ENCODE measurements at regions not wholly inside any gene's neighbourhood (a gene's known extent, or its start where the extent isn't known, plus 50 kb on each side); places are given as distances from the start of the nearest gene placed in this dataset.

- TF ChIP-seq, protein P1, sequence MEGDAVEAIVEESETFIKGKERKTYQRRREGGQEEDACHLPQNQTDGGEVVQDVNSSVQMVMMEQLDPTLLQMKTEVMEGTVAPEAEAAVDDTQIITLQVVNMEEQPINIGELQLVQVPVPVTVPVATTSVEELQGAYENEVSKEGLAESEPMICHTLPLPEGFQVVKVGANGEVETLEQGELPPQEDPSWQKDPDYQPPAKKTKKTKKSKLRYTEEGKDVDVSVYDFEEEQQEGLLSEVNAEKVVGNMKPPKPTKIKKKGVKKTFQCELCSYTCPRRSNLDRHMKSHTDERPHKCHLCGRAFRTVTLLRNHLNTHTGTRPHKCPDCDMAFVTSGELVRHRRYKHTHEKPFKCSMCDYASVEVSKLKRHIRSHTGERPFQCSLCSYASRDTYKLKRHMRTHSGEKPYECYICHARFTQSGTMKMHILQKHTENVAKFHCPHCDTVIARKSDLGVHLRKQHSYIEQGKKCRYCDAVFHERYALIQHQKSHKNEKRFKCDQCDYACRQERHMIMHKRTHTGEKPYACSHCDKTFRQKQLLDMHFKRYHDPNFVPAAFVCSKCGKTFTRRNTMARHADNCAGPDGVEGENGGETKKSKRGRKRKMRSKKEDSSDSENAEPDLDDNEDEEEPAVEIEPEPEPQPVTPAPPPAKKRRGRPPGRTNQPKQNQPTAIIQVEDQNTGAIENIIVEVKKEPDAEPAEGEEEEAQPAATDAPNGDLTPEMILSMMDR (conservative IDR thresholded peaks at IDR 0.05; ENCODE audit: low read length), result no peak
- no peak for TF ChIP-seq EZH2phosphoT487 (IDR thresholded peaks at IDR 0.05; ENCODE audit: borderline replicate concordance)
- H3K9me2 ChIP-seq (replicated peaks; ENCODE audit: low read depth, low read length), result no peaks in the 10 kb centered on the region
- H3K4me1 ChIP-seq (ENCODE audit: insufficient read depth, low read length, poor library complexity, severe bottlenecking), result peaks cover 5% of the 10 kb centered on the region
- no peaks in the 10 kb centered on the region for H4K20me1 ChIP-seq (ENCODE audit: insufficient read depth, low read length, poor library complexity, severe bottlenecking)
- H3F3A ChIP-seq (ENCODE audit: low read depth), result no peaks in the 10 kb centered on the region
- peaks cover 6% of the 10 kb centered on the region; the same call in 1 of the 2 replicates for H3K9me3 ChIP-seq (ENCODE audit: insufficient read depth, low read depth, low read length)
- no peaks in the 10 kb centered on the region for H3K27me3 ChIP-seq (ENCODE audit: insufficient read depth, low read length, poor library complexity, severe bottlenecking)
- H3K9ac ChIP-seq (ENCODE audit: low read depth, low read length, poor library complexity, severe bottlenecking), result no peak overlapping the region
- no peaks in the 10 kb centered on the region for H3K36me3 ChIP-seq (ENCODE audit: insufficient read depth, low read length)
- no peak overlapping the region for H3K4me3 ChIP-seq (ENCODE audit: low read length, poor library complexity, severe bottlenecking)
- no peak overlapping the region for H2AFZ ChIP-seq (ENCODE audit: low read length)
- H3K4me2 ChIP-seq (ENCODE audit: low read depth, low read length, poor library complexity, severe bottlenecking), result no peak overlapping the region
- H3K79me2 ChIP-seq (ENCODE audit: insufficient read depth, low read length), result no peaks in the 10 kb centered on the region
These were observed 357.4 kb downstream of the RND3 start for GRCh38 chr2:150129921-150130575.

GRCh38 chr2:150127995-150128394, 359.5 kb downstream of the RND3 start:
- Histone ChIP-seq H3F3A (ENCODE audit: low read depth) (no peaks in the 10 kb centered on the region), H3K79me2 (ENCODE audit: insufficient read depth, low read length) (no peaks in the 10 kb centered on the region), H3K9me2 (replicated peaks; ENCODE audit: low read depth, low read length) (no peaks in the 10 kb centered on the region), H3K9ac (ENCODE audit: low read depth, low read length, poor library complexity, severe bottlenecking) (no peak overlapping the region), H3K4me3 (ENCODE audit: low read length, poor library complexity, severe bottlenecking) (no peak overlapping the region), H4K20me1 (ENCODE audit: insufficient read depth, low read length, poor library complexity, severe bottlenecking) (no peaks in the 10 kb centered on the region), H3K4me2 (ENCODE audit: low read depth, low read length, poor library complexity, severe bottlenecking) (no peak overlapping the region), H3K4me1 (ENCODE audit: insufficient read depth, low read length, poor library complexity, severe bottlenecking) (peaks cover 5% of the 10 kb centered on the region), H2AFZ (ENCODE audit: low read length) (no peak overlapping the region), H3K36me3 (ENCODE audit: insufficient read depth, low read length) (no peaks in the 10 kb centered on the region), H3K9me3 (ENCODE audit: insufficient read depth, low read depth, low read length) (peaks cover 6% of the 10 kb centered on the region; the same call in 1 of the 2 replicates), H3K27me3 (ENCODE audit: insufficient read depth, low read length, poor library complexity, severe bottlenecking) (no peaks in the 10 kb centered on the region)
- TF ChIP-seq, protein P1 (conservative IDR thresholded peaks at IDR 0.05; ENCODE audit: low read length), result no peak
- no peak for TF ChIP-seq EZH2phosphoT487 (IDR thresholded peaks at IDR 0.05; ENCODE audit: borderline replicate concordance)

DNA sequence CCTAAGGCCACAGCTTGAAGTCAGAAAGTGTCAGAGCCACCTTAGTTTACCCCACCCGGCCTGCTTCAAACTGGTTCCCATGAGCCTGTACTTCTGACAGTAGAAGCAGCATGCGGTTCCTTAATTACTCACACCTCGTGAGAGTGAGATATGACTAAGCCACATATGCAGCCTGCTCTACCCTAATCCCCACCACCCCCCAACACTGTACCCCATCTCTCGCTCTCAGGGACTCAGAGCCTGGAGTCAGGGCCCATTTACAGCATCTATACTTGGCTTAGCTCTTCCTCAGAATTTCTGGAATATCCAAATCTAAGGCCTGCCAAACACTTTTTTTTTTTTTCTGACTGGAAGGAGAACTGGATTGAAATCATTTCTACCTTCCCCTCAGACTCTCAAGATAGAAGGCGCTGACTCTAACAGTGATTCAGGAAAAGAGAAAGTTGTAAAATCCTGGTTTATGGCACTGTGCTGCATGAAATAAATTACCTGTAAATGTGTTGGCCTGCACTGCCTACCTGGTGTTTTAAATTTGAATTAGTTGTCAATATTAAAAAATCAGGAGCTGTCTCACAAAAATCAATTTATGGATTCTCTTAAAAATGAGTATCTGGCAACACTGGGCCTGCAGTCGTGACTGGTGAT, 360.0 kb downstream of the RND3 start:
- H2AFZ ChIP-seq (ENCODE audit: low read length), result no peak overlapping the region
- H3K9ac ChIP-seq (ENCODE audit: low read depth, low read length, poor library complexity, severe bottlenecking), result no peak overlapping the region
- no peak overlapping the region for H3K4me2 ChIP-seq (ENCODE audit: low read depth, low read length, poor library complexity, severe bottlenecking)
- H4K20me1 ChIP-seq (ENCODE audit: insufficient read depth, low read length, poor library complexity, severe bottlenecking), result no peaks in the 10 kb centered on the region
- no peak overlapping the region for H3K4me3 ChIP-seq (ENCODE audit: low read length, poor library complexity, severe bottlenecking)
- H3K9me3 ChIP-seq (ENCODE audit: insufficient read depth, low read depth, low read length), result peaks cover 6% of the 10 kb centered on the region; the same call in 1 of the 2 replicates
- H3K4me1 ChIP-seq (ENCODE audit: insufficient read depth, low read length, poor library complexity, severe bottlenecking), result peaks cover 5% of the 10 kb centered on the region
- no peaks in the 10 kb centered on the region for H3K79me2 ChIP-seq (ENCODE audit: insufficient read depth, low read length)
- H3K9me2 ChIP-seq (replicated peaks; ENCODE audit: low read depth, low read length), result no peaks in the 10 kb centered on the region
- TF ChIP-seq, protein P1 (conservative IDR thresholded peaks at IDR 0.05; ENCODE audit: low read length), result no peak
- TF ChIP-seq EZH2phosphoT487 (IDR thresholded peaks at IDR 0.05; ENCODE audit: borderline replicate concordance), result no peak
- H3F3A ChIP-seq (ENCODE audit: low read depth), result no peaks in the 10 kb centered on the region
- no peaks in the 10 kb centered on the region for H3K27me3 ChIP-seq (ENCODE audit: insufficient read depth, low read length, poor library complexity, severe bottlenecking)
- H3K36me3 ChIP-seq (ENCODE audit: insufficient read depth, low read length), result no peaks in the 10 kb centered on the region

All from Loucy (cell line).